Activated CD4-positive, alpha-beta T cell treated with anti-CD3 and anti-CD28 coated beads for 36 hours (primary cell): ENCODE measurements at regions not wholly inside any gene's neighbourhood (a gene's known extent, or its start where the extent isn't known, plus 50 kb on each side); places are given as distances from the start of the nearest gene placed in this dataset.

Experiments used
- ATAC-seq: fragments of 200-7000 bp; cut with Tn5 transposase; one replicate; pipeline ENCODE4 v1.10.0; 2021; ENCODE audit warnings: mild to moderate bottlenecking, moderate library complexity
- CTCF ChIA-PET: fragments of 350-600 bp; sonication (Branson Sonifier 250); formaldehyde crosslinking; loops from one replicate; lab custom pipeline; 2021; ENCODE audit warnings: antibody characterized with exemption; lab: Charles Lee
- POLR2A ChIA-PET: fragments of 350-600 bp; sonication (Branson Sonifier 250); formaldehyde crosslinking; loops from one replicate; lab custom pipeline; 2021; ENCODE audit warnings: antibody characterized with exemption, inconsistent platforms; lab: Charles Lee
- DNase-seq: peaks from one replicate; pipeline ENCODE4 v3.0.0-alpha.2; 2020
- H3K27ac Mint-ChIP-seq: one replicate; pipeline ENCODE4 v1.8.0; 2021; ENCODE audit warnings: mixed read lengths
- H3K27me3 Mint-ChIP-seq: one replicate; pipeline ENCODE4 v1.8.0; 2021; ENCODE audit warnings: mixed read lengths
- H3K36me3 Mint-ChIP-seq: one replicate; pipeline ENCODE4 v1.8.0; 2021; ENCODE audit warnings: low read depth, mixed read lengths
- H3K4me1 Mint-ChIP-seq: one replicate; pipeline ENCODE4 v1.8.0; 2021; ENCODE audit warnings: mixed read lengths
- H3K4me3 Mint-ChIP-seq: one replicate; pipeline ENCODE4 v1.8.0; 2021; ENCODE audit warnings: mild to moderate bottlenecking, moderate library complexity, mixed read lengths
- H3K9me3 Mint-ChIP-seq: one replicate; pipeline ENCODE4 v1.8.0; 2021; ENCODE audit warnings: low read depth, mixed read lengths
- intact Hi-C, 2 experiments: fragments of 100-400 bp; cut with DNase I in 1 of 2; cut with micrococcal nuclease in 1 of 2; formaldehyde crosslinking; loops; one replicate each; pipeline versions ENCODE4 v1.14.2 to v1.15.1; 2022 to 2024; cut with DNase I, micrococcal nuclease

- Mint-ChIP-seq H3K36me3 (no peaks in the 10 kb centered on the region), H3K27me3 (peaks cover 7% of the 10 kb centered on the region), H3K9me3 (no peaks in the 10 kb centered on the region), H3K27ac (no peak overlapping the region), H3K4me1 (no peaks in the 10 kb centered on the region), H3K4me3 (no peak overlapping the region)
- POLR2A ChIA-PET = no interaction called here
- DNase-seq (no peak), ATAC-seq (no peak)
- CTCF ChIA-PET = no interaction called here
- intact Hi-C loops = no loop called here
Measured at GRCh38 chr9:126116351-126117157, 210.1 kb upstream of the MVB12B start.

- no peak for DNase-seq
- ChIA-PET CTCF (interaction anchor here (0.7 kb wide), 1 partner anchor 452 kb away, joined by 3 read pairs; no protein-coding TSS in a partner anchor), POLR2A (no interaction called here)
- Mint-ChIP-seq H3K36me3 (no peaks in the 10 kb centered on the region), H3K27ac (no peak overlapping the region), H3K27me3 (peaks cover 9% of the 10 kb centered on the region), H3K9me3 (no peaks in the 10 kb centered on the region), H3K4me3 (no peak overlapping the region), H3K4me1 (no peaks in the 10 kb centered on the region)
- intact Hi-C loops = no loop called here
- ATAC-seq = no peak
Measured at GRCh38 chr9:126117158-126117425, 209.5 kb upstream of the MVB12B start.

DNA sequence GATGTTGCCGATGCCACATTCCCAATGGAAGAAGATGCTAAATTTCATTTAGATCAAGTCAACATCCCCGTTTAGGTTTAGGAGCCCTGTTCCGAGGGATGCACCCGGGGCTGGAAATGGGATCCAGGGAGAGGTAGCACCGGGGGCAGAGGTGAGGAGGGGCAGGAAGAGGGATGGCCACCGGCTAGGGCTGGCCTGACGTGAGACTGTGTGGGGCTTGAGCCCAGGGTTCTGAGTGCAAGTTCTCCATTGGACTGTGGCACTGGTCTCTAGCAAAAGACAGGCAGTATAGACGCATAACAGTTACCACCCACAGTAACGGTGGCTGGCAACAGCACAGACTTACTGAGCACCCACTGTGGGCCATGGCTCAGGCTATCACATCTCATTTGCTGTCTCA is 209.0 kb upstream of the MVB12B start:
- no peak overlapping the region for H3K27ac Mint-ChIP-seq
- H3K36me3 Mint-ChIP-seq = no peaks in the 10 kb centered on the region
- intact Hi-C loops = no loop called here
- H3K9me3 Mint-ChIP-seq = no peaks in the 10 kb centered on the region
- DNase-seq (no peak), ATAC-seq (no peak)
- H3K4me1 Mint-ChIP-seq = no peaks in the 10 kb centered on the region
- H3K4me3 Mint-ChIP-seq = no peak overlapping the region
- ChIA-PET CTCF (interaction anchor here (0.7 kb wide), 1 partner anchor 451 kb away, joined by 3 read pairs; no protein-coding TSS in a partner anchor), POLR2A (no interaction called here)
- peaks cover 13% of the 10 kb centered on the region for H3K27me3 Mint-ChIP-seq

GRCh38 chr9:126119731-126120130 is 206.9 kb upstream of the MVB12B start:
- ATAC-seq (no peak), DNase-seq (no peak)
- POLR2A ChIA-PET = no interaction called here
- Mint-ChIP-seq H3K4me1 (no peaks in the 10 kb centered on the region), H3K36me3 (no peaks in the 10 kb centered on the region), H3K9me3 (no peaks in the 10 kb centered on the region), H3K27me3 (peaks cover 19% of the 10 kb centered on the region), H3K27ac (no peak overlapping the region), H3K4me3 (no peak overlapping the region)
- CTCF ChIA-PET = no interaction called here
- intact Hi-C loops = no loop called here

GRCh38 chr9:126122901-126123616 is 203.6 kb upstream of the MVB12B start:
- Mint-ChIP-seq H3K4me1 (no peaks in the 10 kb centered on the region), H3K36me3 (no peaks in the 10 kb centered on the region), H3K27me3 (peaks cover 26% of the 10 kb centered on the region), H3K9me3 (no peaks in the 10 kb centered on the region), H3K27ac (no peak overlapping the region), H3K4me3 (no peak overlapping the region)
- ATAC-seq = no peak
- POLR2A ChIA-PET = no interaction called here
- CTCF ChIA-PET = no interaction called here
- no peak for DNase-seq
- intact Hi-C loops = no loop called here

DNA sequence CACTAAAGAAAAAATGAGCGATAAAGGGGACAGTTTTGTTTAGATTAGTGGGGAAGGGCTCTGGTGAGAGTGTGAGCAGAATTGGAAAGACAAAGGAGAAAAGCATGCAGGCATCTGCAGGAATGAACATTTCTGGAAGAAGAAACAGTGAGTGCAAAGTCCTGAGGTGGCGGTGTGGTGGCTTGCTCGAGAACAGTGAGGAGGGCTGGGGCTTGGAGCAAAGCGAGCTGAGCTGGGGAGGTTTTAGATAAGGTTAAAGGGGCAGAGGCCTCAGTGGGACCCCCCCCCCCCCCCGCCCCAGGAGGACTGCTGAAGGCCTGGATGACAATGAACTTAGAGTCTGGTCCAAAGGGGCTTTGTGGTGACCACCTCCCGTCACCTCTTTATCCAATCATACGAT is 202.7 kb upstream of the MVB12B start:
- H3K4me3 Mint-ChIP-seq = no peak overlapping the region
- H3K27ac Mint-ChIP-seq = no peak overlapping the region
- ChIA-PET POLR2A (no interaction called here), CTCF (no interaction called here)
- H3K9me3 Mint-ChIP-seq = no peaks in the 10 kb centered on the region
- intact Hi-C loops = no loop called here
- DNase-seq (no peak), ATAC-seq (no peak)
- no peaks in the 10 kb centered on the region for H3K36me3 Mint-ChIP-seq
- peaks cover 30% of the 10 kb centered on the region for H3K27me3 Mint-ChIP-seq
- H3K4me1 Mint-ChIP-seq = no peaks in the 10 kb centered on the region

- intact Hi-C loops = no loop called here
- DNase-seq (no peak), ATAC-seq (no peak)
- no peak overlapping the region for H3K27ac Mint-ChIP-seq
- ChIA-PET POLR2A (no interaction called here), CTCF (interaction anchor here (0.6 kb wide), 1 partner anchor 14 kb away, joined by 3 read pairs; no protein-coding TSS in a partner anchor)
- H3K27me3 Mint-ChIP-seq = peaks cover 30% of the 10 kb centered on the region
- H3K36me3 Mint-ChIP-seq = no peaks in the 10 kb centered on the region
- H3K4me3 Mint-ChIP-seq = no peak overlapping the region
- H3K9me3 Mint-ChIP-seq = no peaks in the 10 kb centered on the region
- H3K4me1 Mint-ChIP-seq = no peaks in the 10 kb centered on the region
Measured at GRCh38 chr9:126125177-126125576, 201.5 kb upstream of the MVB12B start.

GRCh38 chr9:126125577-126125976 is 201.1 kb upstream of the MVB12B start:
- no peaks in the 10 kb centered on the region for H3K9me3 Mint-ChIP-seq
- CTCF ChIA-PET = interaction anchor here (0.6 kb wide), 1 partner anchor 15 kb away, joined by 3 read pairs; no protein-coding TSS in a partner anchor
- no peak overlapping the region for H3K4me3 Mint-ChIP-seq
- H3K4me1 Mint-ChIP-seq = no peaks in the 10 kb centered on the region
- no peak overlapping the region for H3K27ac Mint-ChIP-seq
- H3K36me3 Mint-ChIP-seq = no peaks in the 10 kb centered on the region
- H3K27me3 Mint-ChIP-seq = peaks cover 30% of the 10 kb centered on the region
- intact Hi-C loops = no loop called here
- ATAC-seq (no peak), DNase-seq (no peak)
- POLR2A ChIA-PET = no interaction called here

GRCh38 chr9:126125992-126126409 is 200.6 kb upstream of the MVB12B start:
- CTCF ChIA-PET = interaction anchor here (0.6 kb wide), 1 partner anchor 15 kb away, joined by 3 read pairs; no protein-coding TSS in a partner anchor
- no peak overlapping the region for H3K4me3 Mint-ChIP-seq
- peaks cover 30% of the 10 kb centered on the region for H3K27me3 Mint-ChIP-seq

GRCh38 chr9:126126807-126127206 is 199.8 kb upstream of the MVB12B start:
- Mint-ChIP-seq H3K36me3 (no peaks in the 10 kb centered on the region), H3K4me3 (no peak overlapping the region), H3K4me1 (no peaks in the 10 kb centered on the region), H3K9me3 (no peaks in the 10 kb centered on the region), H3K27me3 (peaks cover 31% of the 10 kb centered on the region), H3K27ac (no peak overlapping the region)
- intact Hi-C loops = no loop called here
- no peak for ATAC-seq
- CTCF ChIA-PET = no interaction called here
- no peak for DNase-seq
- POLR2A ChIA-PET = no interaction called here

More at GRCh38 chr9:126125992-126126409, 200.6 kb upstream of the MVB12B start:
- Mint-ChIP-seq H3K36me3 (no peaks in the 10 kb centered on the region), H3K4me1 (no peaks in the 10 kb centered on the region), H3K27ac (no peak overlapping the region), H3K9me3 (no peaks in the 10 kb centered on the region)
- no peak for ATAC-seq
- no peak for DNase-seq
- intact Hi-C loops = no loop called here
- POLR2A ChIA-PET = no interaction called here

- Mint-ChIP-seq H3K4me3 (no peak overlapping the region), H3K27ac (no peak overlapping the region), H3K4me1 (no peaks in the 10 kb centered on the region), H3K27me3 (peaks cover 25% of the 10 kb centered on the region), H3K9me3 (no peaks in the 10 kb centered on the region), H3K36me3 (no peaks in the 10 kb centered on the region)
- DNase-seq (no peak), ATAC-seq (no peak)
- intact Hi-C loops = no loop called here
- CTCF ChIA-PET = no interaction called here
- POLR2A ChIA-PET = no interaction called here
Measured at GRCh38 chr9:126127591-126127990, 199.0 kb upstream of the MVB12B start.
